ENCODE measurements at regions not wholly inside any gene's neighbourhood (a gene's known extent, or its start where the extent isn't known, plus 50 kb on each side); places are given as distances from the start of the nearest gene placed in this dataset.

- TF ChIP-seq SIN3A (IDR thresholded peaks at IDR 0.05; ENCODE audit: low read depth), result no peak
- TF ChIP-seq EGR1 (IDR thresholded peaks at IDR 0.05; ENCODE audit: low read depth), result no peak
- TF ChIP-seq JUND (IDR thresholded peaks at IDR 0.05), result no peak
- TF ChIP-seq YY1 (IDR thresholded peaks at IDR 0.05; ENCODE audit: extremely low read depth, insufficient replicate concordance, low read depth, low read length), result no peak
- no peak for TF ChIP-seq ZFX (IDR thresholded peaks at IDR 0.05)
- TF ChIP-seq CBX3 (IDR thresholded peaks at IDR 0.05; ENCODE audit: low read depth), result no peak
Observed at GRCh38 chr18:1796636-1797035, 774.7 kb downstream of the METTL4 start (continued).

- intact Hi-C loops (cut with micrococcal nuclease), result no loop called here
- H3K36me3 ChIP-seq (ENCODE audit: control insufficient read depth in 1 of 2, insufficient read depth in 2 of 2, low read length in 2 of 2), result no peaks in the 10 kb centered on the region
- H3K4me2 ChIP-seq (ENCODE audit: low read length), result no peak overlapping the region
- DNase-seq (ENCODE audit: low read depth, low spot score), result no peak
- no peaks in the 10 kb centered on the region for H3K4me1 ChIP-seq (ENCODE audit: control insufficient read depth in 1 of 2, insufficient read depth in 2 of 2, low read length in 2 of 2)
- no TSS peak for BruUV-seq (replicated peaks)
- no peak overlapping the region for H3K27ac ChIP-seq (ENCODE audit: low read depth, low read length)
- POLR2A ChIA-PET, result no interaction called here
- no peaks in the 10 kb centered on the region for H3K9me2 ChIP-seq (ENCODE audit: insufficient read depth)
- ATAC-seq, result no peak
- H2AFZ ChIP-seq (ENCODE audit: low read depth, low read length, poor library complexity, severe bottlenecking), result no peak overlapping the region
- H4K20me1 ChIP-seq (ENCODE audit: insufficient read depth), result no peaks in the 10 kb centered on the region; the same call in 1 of the 2 replicates
- H3K9ac ChIP-seq (ENCODE audit: low read length), result no peak overlapping the region
- no peaks in the 10 kb centered on the region for H3K79me2 ChIP-seq (ENCODE audit: insufficient read depth, low read length)
- H3K9me3 ChIP-seq (ENCODE audit: control insufficient read depth in 1 of 2, insufficient read depth in 1 of 2, low read depth in 1 of 2, low read length in 2 of 2), result no peaks in the 10 kb centered on the region
- H3K27me3 ChIP-seq (ENCODE audit: insufficient read depth, low read length), result no peaks in the 10 kb centered on the region
- no peak for TF ChIP-seq CTCF (IDR thresholded peaks at IDR 0.05 in 2 of 3, conservative IDR thresholded peaks at IDR 0.05 in 1 of 3; ENCODE audit: borderline replicate concordance in 1 of 3, insufficient read depth in 1 of 3, low read depth in 2 of 3, low read length in 2 of 3)
- TF ChIP-seq EZH2 (IDR thresholded peaks at IDR 0.05), result no peak
- no peak for TF ChIP-seq CEBPB (IDR thresholded peaks at IDR 0.05; ENCODE audit: low read depth)
- TF ChIP-seq ZBTB33 (IDR thresholded peaks at IDR 0.05; ENCODE audit: extremely low read depth, insufficient replicate concordance, low read length), result no peak
- no peak for TF ChIP-seq POLR2AphosphoS5 (IDR thresholded peaks at IDR 0.05; ENCODE audit: low read depth, low read length)
- TF ChIP-seq SRF (IDR thresholded peaks at IDR 0.05; ENCODE audit: low read depth), result no peak
- no peak for TF ChIP-seq REST (IDR thresholded peaks at IDR 0.05; ENCODE audit: low read depth)
- TF ChIP-seq SIN3A (IDR thresholded peaks at IDR 0.05; ENCODE audit: low read depth), result no peak
- TF ChIP-seq YY1 (IDR thresholded peaks at IDR 0.05; ENCODE audit: extremely low read depth, insufficient replicate concordance, low read depth, low read length), result no peak
- TF ChIP-seq ATF3 (IDR thresholded peaks at IDR 0.05), result no peak
- no peak for TF ChIP-seq EGR1 (IDR thresholded peaks at IDR 0.05; ENCODE audit: low read depth)
- TF ChIP-seq ZFX (IDR thresholded peaks at IDR 0.05), result no peak
- TF ChIP-seq ELF1 (IDR thresholded peaks at IDR 0.05; ENCODE audit: borderline replicate concordance, low read depth), result no peak
- no peak for TF ChIP-seq EZH2phosphoT487 (IDR thresholded peaks at IDR 0.05; ENCODE audit: borderline replicate concordance)
- no peak for TF ChIP-seq ZNF274 (IDR thresholded peaks at IDR 0.05; ENCODE audit: low read depth, low read length)
- TF ChIP-seq POLR2A (IDR thresholded peaks at IDR 0.05; ENCODE audit: borderline replicate concordance, extremely low read depth, insufficient read depth, insufficient read length), result no peak
- TF ChIP-seq CBX3 (IDR thresholded peaks at IDR 0.05; ENCODE audit: low read depth), result no peak
- CTCF ChIA-PET, result no interaction called here
- H3K4me3 ChIP-seq (replicated peaks in 1 of 2; ENCODE audit: low read depth in 1 of 2, low read length in 2 of 2), result no peak overlapping the region
- RAD21 ChIA-PET (ENCODE audit: low non-redundant PET in 1 of 2, low total read pairs in 2 of 2, uncharacterized antibody in 2 of 2, unreplicated experiment in 2 of 2), result no interaction called here
Observed at GRCh38 chr18:1797235-1797634, 774.1 kb downstream of the METTL4 start.
